Mammary epithelial cell (primary cell): ENCODE measurements at regions not wholly inside any gene's neighbourhood (a gene's known extent, or its start where the extent isn't known, plus 50 kb on each side); places are given as distances from the start of the nearest gene placed in this dataset.

Experiments used
- CTCF ChIP-seq, 2 donors: IDR thresholded peaks in 1 of 2; conservative IDR thresholded peaks in 1 of 2; 2 replicates each; pipeline ENCODE4 v1.5.1; 2011 to 2012; ENCODE audit warnings: inconsistent platforms in 2 of 2, low read length in 2 of 2, mild to moderate bottlenecking in 2 of 2, control low read depth in 1 of 2, low read depth in 1 of 2; ENCODE audit not compliant: insufficient read depth in 1 of 2; ENCODE audit errors: extremely low read depth in 1 of 2
- EZH2 ChIP-seq: IDR thresholded peaks from 2 replicates; pipeline ENCODE4 v1.6.1; 2012; ENCODE audit warnings: low read length, inconsistent platforms, borderline replicate concordance

- TF ChIP-seq CTCF (conservative IDR thresholded peaks at IDR 0.05 in 1 of 2, IDR thresholded peaks at IDR 0.05 in 1 of 2; ENCODE audit: extremely low read depth in 1 of 2, insufficient read depth in 1 of 2, low read depth in 1 of 2, low read length in 2 of 2) (no peak), EZH2 (no peak)
Measured at GRCh38 chr5:143694357-143694756, 117.6 kb upstream of the HMHB1 start.
